OCI-LY1 (cell line): ENCODE measurements at regions not wholly inside any gene's neighbourhood (a gene's known extent, or its start where the extent isn't known, plus 50 kb on each side); places are given as distances from the start of the nearest gene placed in this dataset.

Experiments
- EZH2 ChIP-seq: fragments of 200-600 bp; sonication (generic), shearing (Covaris generic); IDR thresholded peaks from 2 replicates; pipeline ENCODE4 v1.8.0; 2017; ENCODE audit warnings: borderline replicate concordance, mixed run types, mild to moderate bottlenecking, antibody characterized with exemption, low read length, moderate library complexity, mixed read lengths
- TF ChIP-seq, protein P1 (sequence below): fragments of 200-600 bp; sonication (generic), shearing (Covaris generic); IDR thresholded peaks from 2 replicates; pipeline ENCODE4 v1.5.1; 2017; ENCODE audit warnings: mild to moderate bottlenecking, antibody characterized with exemption, low read length, moderate library complexity, mixed read lengths

DNA sequence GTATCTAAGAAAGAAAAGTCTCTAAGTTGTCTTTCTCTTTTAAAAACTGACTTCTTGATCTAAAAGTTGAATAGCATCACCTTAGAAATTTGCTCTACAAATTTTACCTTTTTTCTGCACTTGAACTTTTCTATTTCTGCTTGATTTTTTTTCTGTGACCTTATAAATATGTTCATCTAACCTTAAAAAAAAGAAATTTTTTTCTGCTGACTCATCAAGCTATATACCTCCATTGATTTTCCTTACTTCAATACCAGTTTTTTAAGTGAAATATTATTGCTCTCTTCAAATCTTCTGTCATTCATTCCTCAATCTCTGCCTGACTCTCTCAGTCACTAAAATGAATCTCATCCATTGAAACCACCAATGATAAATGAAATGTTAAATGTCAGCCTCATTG lies 910.1 kb downstream of the GALC start:
- no peak for TF ChIP-seq EZH2
- TF ChIP-seq, protein P1, sequence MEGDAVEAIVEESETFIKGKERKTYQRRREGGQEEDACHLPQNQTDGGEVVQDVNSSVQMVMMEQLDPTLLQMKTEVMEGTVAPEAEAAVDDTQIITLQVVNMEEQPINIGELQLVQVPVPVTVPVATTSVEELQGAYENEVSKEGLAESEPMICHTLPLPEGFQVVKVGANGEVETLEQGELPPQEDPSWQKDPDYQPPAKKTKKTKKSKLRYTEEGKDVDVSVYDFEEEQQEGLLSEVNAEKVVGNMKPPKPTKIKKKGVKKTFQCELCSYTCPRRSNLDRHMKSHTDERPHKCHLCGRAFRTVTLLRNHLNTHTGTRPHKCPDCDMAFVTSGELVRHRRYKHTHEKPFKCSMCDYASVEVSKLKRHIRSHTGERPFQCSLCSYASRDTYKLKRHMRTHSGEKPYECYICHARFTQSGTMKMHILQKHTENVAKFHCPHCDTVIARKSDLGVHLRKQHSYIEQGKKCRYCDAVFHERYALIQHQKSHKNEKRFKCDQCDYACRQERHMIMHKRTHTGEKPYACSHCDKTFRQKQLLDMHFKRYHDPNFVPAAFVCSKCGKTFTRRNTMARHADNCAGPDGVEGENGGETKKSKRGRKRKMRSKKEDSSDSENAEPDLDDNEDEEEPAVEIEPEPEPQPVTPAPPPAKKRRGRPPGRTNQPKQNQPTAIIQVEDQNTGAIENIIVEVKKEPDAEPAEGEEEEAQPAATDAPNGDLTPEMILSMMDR, result no peak
